Mucosa of descending colon (tissue), 3 donors: ENCODE measurements at regions not wholly inside any gene's neighbourhood (a gene's known extent, or its start where the extent isn't known, plus 50 kb on each side); places are given as distances from the start of the nearest gene placed in this dataset.
"Not testable (repeated sequence)": the region's sequence is repeated elsewhere in the genome, so short reads cannot be mapped to it uniquely, and the experiment has no call there.

Source experiments
- ATAC-seq: fragments of 200-7000 bp; cut with Tn5 transposase; one replicate; pipeline ENCODE4 v1.9.1; 2020; ENCODE audit warnings: mild to moderate bottlenecking, moderate library complexity
- DNase-seq, 3 donors: peaks; one replicate each; pipeline ENCODE4 v3.0.0-alpha.2; 2020
- H3K36me3 ChIP-seq: fragments of 200-600 bp; one replicate; pipeline ENCODE4 v1.8.0; 2021; ENCODE audit warnings: low read depth, mild to moderate bottlenecking
- H3K4me1 ChIP-seq: fragments of 200-600 bp; one replicate; pipeline ENCODE4 v1.8.0; 2021; ENCODE audit warnings: low read depth, mild to moderate bottlenecking
- H3K4me3 ChIP-seq: fragments of 200-600 bp; one replicate; pipeline ENCODE4 v1.8.0; 2021; ENCODE audit warnings: mild to moderate bottlenecking
- H3K9me3 ChIP-seq: fragments of 200-600 bp; one replicate; pipeline ENCODE4 v1.8.0; 2021; ENCODE audit warnings: mild to moderate bottlenecking
- CTCF ChIP-seq: fragments of 200-600 bp; IDR thresholded peaks from one replicate; pipeline ENCODE4 v1.8.0; 2022; ENCODE audit warnings: antibody characterized with exemption, mild to moderate bottlenecking
- intact Hi-C, 2 donors: fragments of 100-400 bp; cut with DNase I in 1 of 2; cut with micrococcal nuclease in 1 of 2; formaldehyde crosslinking; loops; one replicate each; pipeline versions ENCODE4 v1.11.0 to v1.11.1; 2022; cut with DNase I, micrococcal nuclease
- donor health status: DM: no; HTN: no; CAD: no; lungs with moderate emphysema.
- donor health status: DM: no; HTN: no; CAD: no.
- donor health status: DM: no; HTN: yes; CAD: no.

- DNase-seq (no peak), ATAC-seq (no peak)
- Histone ChIP-seq H3K4me1 (no peaks in the 10 kb centered on the region), H3K4me3 (no peak overlapping the region), H3K9me3 (no peaks in the 10 kb centered on the region), H3K36me3 (no peaks in the 10 kb centered on the region)
- intact Hi-C loops, result no loop called here
- TF ChIP-seq CTCF, result no peak
Measured at GRCh38 chr20:40908309-40908708, 120.3 kb upstream of the TOP1 start.

DNA sequence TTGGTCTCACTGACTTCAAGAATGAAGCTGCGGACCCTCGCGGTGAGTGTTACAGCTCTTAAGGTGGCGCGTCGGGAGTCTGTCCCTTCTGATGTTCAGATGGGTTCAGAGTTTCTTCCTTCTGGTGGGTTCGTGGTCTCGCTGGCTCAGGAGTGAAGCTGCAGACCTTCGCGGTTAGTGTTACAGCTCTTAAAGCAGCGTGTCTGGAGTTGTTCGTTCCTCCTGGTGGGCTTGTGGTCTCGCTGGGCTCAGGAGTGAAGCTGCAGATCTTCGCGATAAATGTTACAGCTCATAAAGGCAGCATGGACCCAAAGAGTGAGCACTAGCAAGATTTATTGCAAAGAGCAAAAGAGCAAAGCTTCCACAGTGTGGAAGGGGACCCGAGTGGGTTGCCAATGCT, 119.1 kb upstream of the TOP1 start:
- H3K4me3 ChIP-seq, H3K36me3 ChIP-seq, intact Hi-C loops, ATAC-seq, H3K9me3 ChIP-seq, DNase-seq, H3K4me1 ChIP-seq: not testable (repeated sequence)

DNA sequence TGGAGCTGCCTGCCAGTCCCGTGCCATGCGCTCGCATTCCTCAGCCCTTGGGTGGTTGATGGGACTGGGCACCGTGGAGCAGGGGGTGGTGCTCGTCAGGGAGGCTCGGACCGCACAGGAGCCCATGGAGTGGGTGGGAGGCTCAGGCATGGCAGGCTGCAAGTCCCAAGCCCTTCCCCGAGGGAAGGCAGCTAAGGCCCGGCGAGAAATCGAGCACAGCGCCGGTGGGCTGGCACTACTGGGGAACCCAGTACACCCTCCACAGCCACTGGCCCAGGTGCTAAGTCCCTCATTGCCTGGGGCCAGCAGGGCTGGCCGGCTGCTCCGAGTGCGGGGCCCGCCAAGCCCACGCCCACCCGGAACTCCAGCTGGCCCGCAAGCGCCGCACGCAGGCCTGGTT, 118.2 kb upstream of the TOP1 start:
- DNase-seq, H3K9me3 ChIP-seq, ATAC-seq, H3K36me3 ChIP-seq, intact Hi-C loops, H3K4me1 ChIP-seq, H3K4me3 ChIP-seq: not testable (repeated sequence)

GRCh38 chr20:40911152-40911551, 117.5 kb upstream of the TOP1 start:
- DNase-seq, H3K9me3 ChIP-seq, H3K4me3 ChIP-seq, ATAC-seq, intact Hi-C loops, H3K4me1 ChIP-seq, H3K36me3 ChIP-seq: not testable (repeated sequence)

DNA sequence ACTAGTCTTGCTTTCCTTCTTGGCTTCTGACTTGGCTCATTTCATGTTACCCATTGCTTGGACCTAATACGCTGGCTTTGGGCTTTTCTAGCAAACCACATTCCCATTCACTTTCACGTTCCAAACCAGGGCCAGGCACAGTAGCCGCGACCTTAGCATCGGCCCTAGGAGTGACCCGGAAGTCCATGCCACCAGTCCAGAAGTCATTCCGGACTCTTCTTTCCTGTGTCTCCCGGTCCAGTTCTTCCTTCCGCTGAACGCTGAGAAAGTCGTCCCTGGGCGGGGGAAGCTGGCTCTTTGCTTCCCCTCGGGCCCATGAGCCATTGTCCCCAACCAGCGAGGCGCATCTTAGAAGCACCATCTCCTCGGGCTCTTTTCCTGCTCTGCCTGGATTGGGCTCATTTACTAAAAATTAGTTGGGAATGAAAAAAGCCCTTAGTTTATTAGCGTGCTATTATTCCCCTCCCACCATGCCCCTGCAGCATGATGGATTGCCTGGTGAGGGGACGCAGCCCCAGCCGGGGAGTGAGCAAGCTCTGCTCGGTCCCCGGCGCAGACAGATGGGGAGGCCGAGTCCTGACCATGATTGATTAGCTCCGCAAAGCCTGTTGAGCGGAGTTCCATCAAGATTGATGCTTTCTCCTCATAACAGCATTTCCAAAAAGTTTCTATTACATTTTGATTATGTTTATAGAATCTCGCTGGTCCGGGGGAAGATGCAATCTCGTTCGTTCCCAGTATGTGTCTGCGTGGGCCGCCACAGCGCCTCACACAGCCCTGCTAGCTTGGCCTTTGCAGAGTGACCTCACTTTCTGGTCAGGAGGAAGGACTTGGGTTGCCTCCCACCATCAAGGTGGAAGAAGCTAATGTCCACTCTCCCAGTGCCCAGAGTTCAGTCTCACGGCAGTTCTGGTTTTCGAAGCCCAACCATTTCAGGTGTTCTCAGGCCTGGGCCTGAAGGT, 115.1 kb upstream of the TOP1 start:
- intact Hi-C loops, result no loop called here
- DNase-seq (no peak), ATAC-seq (no peak)
- Histone ChIP-seq H3K36me3 (no peaks in the 10 kb centered on the region), H3K4me1 (no peaks in the 10 kb centered on the region), H3K4me3 (no peak overlapping the region), H3K9me3 (no peaks in the 10 kb centered on the region)
- no peak for TF ChIP-seq CTCF

- no peak for DNase-seq
- Histone ChIP-seq H3K36me3 (no peaks in the 10 kb centered on the region), H3K9me3 (no peaks in the 10 kb centered on the region), H3K4me1 (no peaks in the 10 kb centered on the region), H3K4me3 (no peak overlapping the region)
- intact Hi-C loops, result no loop called here
- no peak for TF ChIP-seq CTCF
- no peak for ATAC-seq
Measured at GRCh38 chr20:40915756-40916155, 112.9 kb upstream of the TOP1 start.

DNA sequence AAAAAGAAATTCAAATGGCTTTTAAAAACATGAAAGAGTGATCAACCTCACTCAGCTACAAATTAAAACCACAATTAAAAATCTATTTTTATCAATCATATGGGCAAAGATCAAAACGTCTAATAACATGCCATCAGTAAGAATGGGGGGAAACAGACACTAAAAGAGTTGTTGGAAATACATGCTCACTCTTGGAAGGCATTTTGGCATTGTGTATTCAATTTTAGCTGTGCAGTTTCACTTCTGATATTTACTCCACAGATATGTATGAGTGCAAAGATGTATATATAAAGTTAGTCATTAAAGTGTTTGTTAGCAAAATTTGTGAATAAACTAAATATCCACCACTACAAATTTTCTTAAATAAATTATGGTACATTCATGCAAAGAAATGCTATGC, 112.3 kb upstream of the TOP1 start:
- ATAC-seq, result no peak

More for the DNA sequence above, 112.3 kb upstream of the TOP1 start:
- Histone ChIP-seq H3K4me1 (no peaks in the 10 kb centered on the region), H3K4me3 (no peak overlapping the region), H3K36me3 (no peaks in the 10 kb centered on the region), H3K9me3 (no peaks in the 10 kb centered on the region)
- DNase-seq, result no peak
- no peak for TF ChIP-seq CTCF
- intact Hi-C loops, result no loop called here
